IMR-90 (cell line): ENCODE measurements at regions not wholly inside any gene's neighbourhood (a gene's known extent, or its start where the extent isn't known, plus 50 kb on each side); places are given as distances from the start of the nearest gene placed in this dataset.

Experiments used
- ATAC-seq: fragments of 200-7000 bp; cut with Tn5 transposase; 2 replicates; pipeline ENCODE4 v1.9.1; 2020; ENCODE audit warnings: low read depth, mild to moderate bottlenecking, moderate library complexity
- BruUV-seq: library from RNA; stranded (reverse); fragments of 400-500 nt; replicated peaks from 2 replicates; lab custom pipeline; 2021; lab: Mats Ljungman, UMichigan
- CTCF ChIA-PET: fragments of 300-600 bp; formaldehyde crosslinking; extraction: SDS; loops from one replicate; lab custom pipeline; 2021; ENCODE audit warnings: antibody characterized with exemption; lab: Yijun Ruan, JAX
- POLR2A ChIA-PET: fragments of 300-600 bp; sonication (Branson Sonifier 250); formaldehyde crosslinking; loops from one replicate; lab custom pipeline; 2022; ENCODE audit warnings: antibody characterized with exemption; ENCODE audit not compliant: unreplicated experiment; lab: Charles Lee
- DNase-seq: peaks from one replicate; pipeline ENCODE4 v3.0.0; 2013
- H2AFZ ChIP-seq: replicated peaks from 2 replicates; pipeline ENCODE3; 2013; ENCODE audit warnings: low read length, mild to moderate bottlenecking; ENCODE audit not compliant: poor library complexity
- H2AK5ac ChIP-seq: 2 replicates; pipeline ENCODE4 v1.6.1; 2013; ENCODE audit warnings: low read depth, low read length, inconsistent platforms
- H2AK9ac ChIP-seq: replicated peaks from 2 replicates; pipeline ENCODE3; 2013; ENCODE audit warnings: mild to moderate bottlenecking, low read depth, low read length, moderate library complexity; ENCODE audit not compliant: poor library complexity
- H2BK120ac ChIP-seq: 2 replicates; pipeline ENCODE4 v1.6.1; 2013; ENCODE audit warnings: low read depth, low read length, inconsistent platforms
- H2BK15ac ChIP-seq: 3 replicates; pipeline ENCODE4 v1.6.1; 2013; ENCODE audit warnings: low read depth, low read length, inconsistent platforms
- H2BK20ac ChIP-seq: 2 replicates; pipeline ENCODE4 v1.6.1; 2013; ENCODE audit warnings: low read depth, mild to moderate bottlenecking, inconsistent platforms, low read length, moderate library complexity
- H2BK5ac ChIP-seq: 2 replicates; pipeline ENCODE4 v1.6.1; 2013; ENCODE audit warnings: mild to moderate bottlenecking, low read depth, low read length, inconsistent platforms; ENCODE audit not compliant: poor library complexity, severe bottlenecking
- H3K14ac ChIP-seq: replicated peaks from 2 replicates; pipeline ENCODE4 v1.6.1; 2013; ENCODE audit warnings: low read depth, low read length, inconsistent platforms
- H3K18ac ChIP-seq: 2 replicates; pipeline ENCODE4 v1.6.1; 2013; ENCODE audit warnings: low read depth, low read length, control low read depth
- H3K23ac ChIP-seq: 2 replicates; pipeline ENCODE4 v1.6.1; 2013; ENCODE audit warnings: low read depth, low read length, inconsistent platforms
- H3K27ac ChIP-seq: 2 replicates; pipeline ENCODE4 v1.5.1; 2013; ENCODE audit warnings: mild to moderate bottlenecking, control low read depth, low read length; ENCODE audit not compliant: insufficient read depth
- H3K27me3 ChIP-seq: 2 replicates; pipeline ENCODE4 v1.6.1; 2013; ENCODE audit warnings: low read length; ENCODE audit not compliant: control insufficient read depth, insufficient read depth
- H3K36me3 ChIP-seq: 2 replicates; pipeline ENCODE4 v1.6.1; 2013; ENCODE audit warnings: low read length, mixed read lengths; ENCODE audit not compliant: control insufficient read depth, insufficient read depth
- H3K4ac ChIP-seq: 2 replicates; pipeline ENCODE4 v1.6.1; 2013; ENCODE audit warnings: low read depth, low read length, inconsistent platforms
- H3K4me1 ChIP-seq: 2 replicates; pipeline ENCODE4 v1.6.1; 2013; ENCODE audit warnings: low read length, mixed read lengths; ENCODE audit not compliant: control insufficient read depth, insufficient read depth
- H3K4me2 ChIP-seq: 2 replicates; pipeline ENCODE4 v1.6.1; 2013; ENCODE audit warnings: low read depth, mild to moderate bottlenecking, control low read depth, low read length, moderate library complexity
- H3K4me3 ChIP-seq: 2 replicates; pipeline ENCODE4 v1.5.1; 2013; ENCODE audit warnings: low read depth, mild to moderate bottlenecking, control low read depth, low read length, moderate library complexity; ENCODE audit not compliant: insufficient read depth
- H3K56ac ChIP-seq: 2 replicates; pipeline ENCODE4 v1.6.1; 2013; ENCODE audit warnings: low read length, inconsistent platforms; ENCODE audit not compliant: insufficient read depth; ENCODE audit errors: extremely low read depth
- H3K79me1 ChIP-seq, 2 experiments: 2 replicates each; pipeline ENCODE4 v1.6.1; 2013; ENCODE audit warnings: low read length in 2 of 2, inconsistent platforms in 1 of 2, low read depth in 1 of 2
- H3K9ac ChIP-seq: 2 replicates; pipeline ENCODE4 v1.6.1; 2013; ENCODE audit warnings: low read depth, low read length, control low read depth
- H3K9me1 ChIP-seq: 2 replicates; pipeline ENCODE4 v1.6.1; 2013; ENCODE audit warnings: low read length, inconsistent platforms; ENCODE audit not compliant: insufficient read depth
- H3K9me3 ChIP-seq: 2 replicates; pipeline ENCODE4 v1.6.1; 2013; ENCODE audit warnings: low read length; ENCODE audit not compliant: control insufficient read depth, insufficient read depth
- H4K20me1 ChIP-seq: 2 replicates; pipeline ENCODE4 v1.6.1; 2013; ENCODE audit warnings: low read length, inconsistent platforms; ENCODE audit not compliant: insufficient read depth
- H4K5ac ChIP-seq: 2 replicates; pipeline ENCODE4 v1.6.1; 2013; ENCODE audit warnings: mild to moderate bottlenecking, low read depth, low read length, control low read depth
- H4K8ac ChIP-seq, 2 experiments: 2 replicates each; pipeline ENCODE4 v1.6.1; 2013; ENCODE audit warnings: low read depth in 2 of 2, low read length in 2 of 2, control low read depth in 1 of 2, inconsistent platforms in 1 of 2
- H4K91ac ChIP-seq: 2 replicates; pipeline ENCODE4 v1.6.1; 2013; ENCODE audit warnings: low read depth, low read length, inconsistent platforms; ENCODE audit not compliant: insufficient read depth
- BHLHE40 ChIP-seq: fragments of 150-350 bp; IDR thresholded peaks from 2 replicates; pipeline ENCODE4 v1.6.1; 2016; ENCODE audit warnings: mild to moderate bottlenecking, low read depth, low read length
- FOS ChIP-seq: fragments of 150-350 bp; IDR thresholded peaks from 2 replicates; pipeline ENCODE4 v1.6.1; 2016; ENCODE audit warnings: low read depth, low read length
- MAFK ChIP-seq: IDR thresholded peaks from 2 replicates; pipeline ENCODE4 v1.6.1; 2012; ENCODE audit warnings: low read depth, low read length, improper control_type of control experiment
- MAZ ChIP-seq: IDR thresholded peaks from 2 replicates; pipeline ENCODE4 v1.6.1; 2012; ENCODE audit warnings: low read depth, mild to moderate bottlenecking, low read length, improper control_type of control experiment, moderate library complexity, borderline replicate concordance
- MXI1 ChIP-seq: IDR thresholded peaks from 2 replicates; pipeline ENCODE4 v1.6.1; 2012; ENCODE audit warnings: low read depth, mild to moderate bottlenecking, low read length, moderate library complexity, borderline replicate concordance
- POLR2A ChIP-seq: IDR thresholded peaks from 2 replicates; pipeline ENCODE4 v1.6.1; 2012; ENCODE audit warnings: mild to moderate bottlenecking, low read depth, low read length
- RCOR1 ChIP-seq: IDR thresholded peaks from 2 replicates; pipeline ENCODE4 v1.6.1; 2012; ENCODE audit warnings: mild to moderate bottlenecking, low read length, improper control_type of control experiment; ENCODE audit not compliant: insufficient replicate concordance
- SMC3 ChIP-seq: fragments of 150-350 bp; IDR thresholded peaks from 2 replicates; pipeline ENCODE4 v1.6.1; 2016; ENCODE audit warnings: low read depth, mild to moderate bottlenecking, antibody characterized with exemption, low read length, moderate library complexity
- WGBS, 2 experiments: methylation state at CpG; one replicate each; pipeline versions ENCODE4 v1.1.5 to v1.1.7; 2013; ENCODE audit warnings: missing lambda C conversion rate in 2 of 2; ENCODE audit not compliant: insufficient read length in 1 of 2; ENCODE audit errors: extremely low coverage in 2 of 2; 5-methylcytosine and 5-hydroxymethylcytosine counted together
- dilution Hi-C: fragments of 300-500 bp; cut with HindIII; formaldehyde crosslinking; loops from one replicate; pipeline ENCODE4 v1.14.3; 2018; ENCODE audit warnings: low sequenced_read_pairs; ENCODE audit not compliant: unreplicated experiment
- in situ Hi-C: fragments of 300-500 bp; cut with MboI; formaldehyde crosslinking; loops from 3 replicates; pipeline ENCODE4 v1.14.3; 2019; ENCODE audit warnings: low sequenced_read_pairs, inconsistent platforms, mixed read lengths
- intact Hi-C: fragments of 100-400 bp; cut with micrococcal nuclease; formaldehyde crosslinking; loops from 2 replicates; pipeline ENCODE4 v1.10.0; 2022
- TF ChIP-seq, protein P1 (sequence below): conservative IDR thresholded peaks from 2 replicates; pipeline ENCODE4 v1.5.1; 2012; ENCODE audit warnings: mild to moderate bottlenecking, low read depth, low read length, improper control_type of control experiment
- TF ChIP-seq, protein P2 (sequence below): fragments of 150-350 bp; IDR thresholded peaks from 2 replicates; pipeline ENCODE4 v1.6.1; 2016; ENCODE audit warnings: low read depth, mild to moderate bottlenecking, low read length, moderate library complexity, borderline replicate concordance
- TF ChIP-seq, protein P3 (sequence below): fragments of 150-350 bp; IDR thresholded peaks from 2 replicates; pipeline ENCODE4 v1.6.1; 2017; ENCODE audit warnings: mild to moderate bottlenecking, antibody characterized with exemption, low read length, low read depth

DNA sequence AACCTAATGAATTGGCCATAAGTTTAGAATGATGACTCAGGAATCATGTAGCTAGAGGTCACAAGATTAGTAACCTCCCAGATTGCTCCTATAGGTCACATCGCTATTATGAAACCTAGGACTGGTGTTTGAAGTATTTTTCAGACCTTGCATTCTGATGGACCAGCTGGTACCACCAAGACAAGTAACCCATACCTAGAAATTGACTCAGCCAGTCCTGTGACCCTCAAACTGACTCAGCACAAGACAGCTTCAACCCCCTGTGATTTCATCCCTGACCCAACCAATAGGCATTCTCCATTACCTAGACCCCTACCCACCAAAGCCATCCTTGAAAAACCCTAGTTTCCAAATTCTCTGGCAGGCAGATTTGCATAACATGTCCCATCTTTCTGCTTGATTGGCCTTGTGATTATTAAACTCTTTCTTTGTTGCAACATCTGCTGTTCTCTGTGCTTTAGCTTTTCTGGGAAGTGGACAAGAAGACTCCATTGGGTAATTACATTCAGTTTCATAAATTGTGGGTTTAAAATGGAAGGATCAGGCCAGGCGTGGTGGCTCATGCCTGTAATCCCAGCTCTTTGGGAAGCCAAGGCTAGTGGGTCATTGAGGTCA is 254.9 kb downstream of the IRS1 start (continued):
- TF ChIP-seq BHLHE40, result no peak

DNA sequence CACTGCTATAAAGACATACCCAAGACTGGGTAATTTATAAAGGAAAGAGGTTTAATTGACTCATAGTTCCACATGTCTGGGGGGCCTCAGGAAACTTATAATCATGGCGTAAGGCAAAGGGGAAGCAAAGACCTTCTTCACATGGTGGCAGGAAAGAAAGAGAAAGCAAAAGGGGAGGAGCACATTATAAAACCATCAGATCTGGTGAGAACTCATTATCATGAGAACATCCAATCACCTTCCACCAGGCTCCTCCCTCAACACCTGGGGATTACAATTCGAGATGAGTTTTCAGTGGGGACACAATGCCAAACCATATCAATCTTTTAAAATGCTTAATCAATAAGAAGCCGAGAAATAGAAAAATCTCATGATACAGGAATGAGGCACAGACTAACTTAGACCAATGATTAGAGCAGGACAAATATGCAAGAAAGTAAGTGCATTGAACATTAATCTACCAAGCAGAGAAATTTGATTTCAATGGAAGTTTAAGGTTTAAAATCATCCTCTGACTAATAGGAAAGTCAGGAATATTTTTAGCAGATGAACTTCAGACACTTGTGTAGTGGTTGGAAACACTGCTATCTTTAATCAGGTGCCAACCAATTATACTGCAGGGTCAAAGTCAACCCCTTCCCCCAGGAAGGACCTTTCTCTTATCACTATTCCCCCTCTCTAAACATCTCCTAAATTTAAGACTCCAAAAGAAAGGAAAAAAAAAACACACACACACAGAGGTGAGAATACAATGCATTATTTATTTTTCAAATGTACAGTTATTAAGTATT is 259.2 kb downstream of the IRS1 start:
- ChIA-PET POLR2A (no interaction called here), CTCF (interaction anchor here (0.7 kb wide), 1 partner anchor 10 kb away, joined by 3 read pairs; no protein-coding TSS in a partner anchor)
- Histone ChIP-seq H4K5ac (no peak overlapping the region), H3K23ac (no peak overlapping the region), H3K9me3 (no peaks in the 10 kb centered on the region), H3K4me3 (no peak overlapping the region), H3K27me3 (no peaks in the 10 kb centered on the region), H3K27ac (no peak overlapping the region), H3K4me2 (no peak overlapping the region), H4K20me1 (no peaks in the 10 kb centered on the region), H3K4ac (no peak overlapping the region), H2BK120ac (no peak overlapping the region), H3K4me1 (peaks cover 2% of the 10 kb centered on the region), H2AFZ (no peak overlapping the region), H3K18ac (no peak overlapping the region), H4K8ac (no peak overlapping the region), H3K14ac (no peak overlapping the region), H3K9me1 (no peaks in the 10 kb centered on the region), H2BK5ac (no peak overlapping the region), H2BK15ac (no peak overlapping the region), H2AK5ac (0 out of 2 replicates have a peak overlapping the region, but pooled peaks have one; percentile 4), H3K56ac (no peak overlapping the region), H4K91ac (no peak overlapping the region), H3K79me1 (no peaks in the 10 kb centered on the region), H2BK20ac (no peak overlapping the region), H3K9ac (no peak overlapping the region), H2AK9ac (no peak overlapping the region), H3K36me3 (no peaks in the 10 kb centered on the region)
- 100% methylated on average over 1 of the region's 3 CpGs; no CpG with 5 or more reads in 1 of the 2 experiments for WGBS, 2 experiments
- in situ Hi-C loops, result no loop called here
- ATAC-seq (no peak), DNase-seq (no peak)
- BruUV-seq, result no TSS peak
- intact Hi-C loops, result no loop called here
- dilution Hi-C loops, result no loop called here
- no peak for TF ChIP-seq RCOR1
- TF ChIP-seq, protein P1, sequence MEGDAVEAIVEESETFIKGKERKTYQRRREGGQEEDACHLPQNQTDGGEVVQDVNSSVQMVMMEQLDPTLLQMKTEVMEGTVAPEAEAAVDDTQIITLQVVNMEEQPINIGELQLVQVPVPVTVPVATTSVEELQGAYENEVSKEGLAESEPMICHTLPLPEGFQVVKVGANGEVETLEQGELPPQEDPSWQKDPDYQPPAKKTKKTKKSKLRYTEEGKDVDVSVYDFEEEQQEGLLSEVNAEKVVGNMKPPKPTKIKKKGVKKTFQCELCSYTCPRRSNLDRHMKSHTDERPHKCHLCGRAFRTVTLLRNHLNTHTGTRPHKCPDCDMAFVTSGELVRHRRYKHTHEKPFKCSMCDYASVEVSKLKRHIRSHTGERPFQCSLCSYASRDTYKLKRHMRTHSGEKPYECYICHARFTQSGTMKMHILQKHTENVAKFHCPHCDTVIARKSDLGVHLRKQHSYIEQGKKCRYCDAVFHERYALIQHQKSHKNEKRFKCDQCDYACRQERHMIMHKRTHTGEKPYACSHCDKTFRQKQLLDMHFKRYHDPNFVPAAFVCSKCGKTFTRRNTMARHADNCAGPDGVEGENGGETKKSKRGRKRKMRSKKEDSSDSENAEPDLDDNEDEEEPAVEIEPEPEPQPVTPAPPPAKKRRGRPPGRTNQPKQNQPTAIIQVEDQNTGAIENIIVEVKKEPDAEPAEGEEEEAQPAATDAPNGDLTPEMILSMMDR, result no peak
- TF ChIP-seq FOS, result no peak
- TF ChIP-seq MXI1, result no peak
- TF ChIP-seq, protein P2, sequence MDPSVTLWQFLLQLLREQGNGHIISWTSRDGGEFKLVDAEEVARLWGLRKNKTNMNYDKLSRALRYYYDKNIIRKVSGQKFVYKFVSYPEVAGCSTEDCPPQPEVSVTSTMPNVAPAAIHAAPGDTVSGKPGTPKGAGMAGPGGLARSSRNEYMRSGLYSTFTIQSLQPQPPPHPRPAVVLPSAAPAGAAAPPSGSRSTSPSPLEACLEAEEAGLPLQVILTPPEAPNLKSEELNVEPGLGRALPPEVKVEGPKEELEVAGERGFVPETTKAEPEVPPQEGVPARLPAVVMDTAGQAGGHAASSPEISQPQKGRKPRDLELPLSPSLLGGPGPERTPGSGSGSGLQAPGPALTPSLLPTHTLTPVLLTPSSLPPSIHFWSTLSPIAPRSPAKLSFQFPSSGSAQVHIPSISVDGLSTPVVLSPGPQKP, result no peak
- TF ChIP-seq MAFK, result no peak
- TF ChIP-seq, protein P3, sequence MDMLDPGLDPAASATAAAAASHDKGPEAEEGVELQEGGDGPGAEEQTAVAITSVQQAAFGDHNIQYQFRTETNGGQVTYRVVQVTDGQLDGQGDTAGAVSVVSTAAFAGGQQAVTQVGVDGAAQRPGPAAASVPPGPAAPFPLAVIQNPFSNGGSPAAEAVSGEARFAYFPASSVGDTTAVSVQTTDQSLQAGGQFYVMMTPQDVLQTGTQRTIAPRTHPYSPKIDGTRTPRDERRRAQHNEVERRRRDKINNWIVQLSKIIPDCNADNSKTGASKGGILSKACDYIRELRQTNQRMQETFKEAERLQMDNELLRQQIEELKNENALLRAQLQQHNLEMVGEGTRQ, result no peak
- no peak for TF ChIP-seq SMC3
- no peak for TF ChIP-seq MAZ
- no peak for TF ChIP-seq BHLHE40
- no peak for TF ChIP-seq POLR2A
